Osteoblast (primary cell): ENCODE measurements at regions not wholly inside any gene's neighbourhood (a gene's known extent, or its start where the extent isn't known, plus 50 kb on each side); places are given as distances from the start of the nearest gene placed in this dataset.
A peak's percentile ranks its signal among the peaks of the same experiment; 100 is the strongest.

ENCODE experiments used
- DNase-seq: peaks from one replicate; pipeline ENCODE4 v3.0.0; 2011; ENCODE audit warnings: low spot score, mixed read lengths; ENCODE audit not compliant: insufficient read length; ENCODE audit errors: missing footprints
- H2AFZ ChIP-seq: 2 replicates; pipeline ENCODE4 v1.6.0; 2011; ENCODE audit warnings: mild to moderate bottlenecking, low read length
- H3K27ac ChIP-seq: 2 replicates; pipeline ENCODE4 v1.5.1; 2011; ENCODE audit warnings: mild to moderate bottlenecking, low read depth, low read length, moderate library complexity
- H3K27me3 ChIP-seq: 2 replicates; pipeline ENCODE4 v1.6.0; 2012; ENCODE audit warnings: mild to moderate bottlenecking, control low read depth, inconsistent platforms, low read length, moderate library complexity; ENCODE audit not compliant: insufficient read depth
- H3K36me3 ChIP-seq: 2 replicates; pipeline ENCODE4 v1.5.1; 2011; ENCODE audit warnings: mild to moderate bottlenecking, low read length, control low read depth, moderate library complexity; ENCODE audit not compliant: insufficient read depth
- H3K4me1 ChIP-seq: 2 replicates; pipeline ENCODE4 v1.5.1; 2011; ENCODE audit warnings: mild to moderate bottlenecking, low read length, control low read depth, moderate library complexity; ENCODE audit not compliant: insufficient read depth
- H3K4me2 ChIP-seq: 2 replicates; pipeline ENCODE4 v1.6.0; 2011; ENCODE audit warnings: mild to moderate bottlenecking, low read length; ENCODE audit not compliant: insufficient read depth
- H3K4me3 ChIP-seq: fragments of 200-600 bp; sonication (generic); 3 replicates; pipeline ENCODE4 v1.5.1; 2012; ENCODE audit warnings: mild to moderate bottlenecking, low read length, inconsistent platforms; ENCODE audit not compliant: insufficient read depth
- H3K79me2 ChIP-seq: 2 replicates; pipeline ENCODE4 v1.6.0; 2012; ENCODE audit warnings: mild to moderate bottlenecking, low read length, control low read depth, inconsistent platforms; ENCODE audit not compliant: insufficient read depth
- H3K9me3 ChIP-seq: 2 replicates; pipeline ENCODE4 v1.5.1; 2011; ENCODE audit warnings: low read depth, low read length, control low read depth
- H4K20me1 ChIP-seq: 2 replicates; pipeline ENCODE4 v1.6.0; 2012; ENCODE audit warnings: mild to moderate bottlenecking, low read length, control low read depth; ENCODE audit not compliant: insufficient read depth
- CTCF ChIP-seq: IDR thresholded peaks from 2 replicates; pipeline ENCODE4 v1.5.1; 2011; ENCODE audit warnings: mild to moderate bottlenecking, low read depth, low read length, moderate library complexity; ENCODE audit errors: extremely low read depth

GRCh38 chr6:21800948-21801438, 207.4 kb downstream of the SOX4 start:
- Histone ChIP-seq H3K79me2 (no peaks in the 10 kb centered on the region), H3K4me3 (no peak overlapping the region), H3K9me3 (no peaks in the 10 kb centered on the region), H4K20me1 (no peaks in the 10 kb centered on the region), H3K36me3 (no peaks in the 10 kb centered on the region), H3K4me2 (no peak overlapping the region), H3K27me3 (no peaks in the 10 kb centered on the region), H3K4me1 (no peaks in the 10 kb centered on the region), H3K27ac (no peak overlapping the region), H2AFZ (no peak overlapping the region)
- no peak for TF ChIP-seq CTCF
- peak; percentile 79 for DNase-seq

DNA sequence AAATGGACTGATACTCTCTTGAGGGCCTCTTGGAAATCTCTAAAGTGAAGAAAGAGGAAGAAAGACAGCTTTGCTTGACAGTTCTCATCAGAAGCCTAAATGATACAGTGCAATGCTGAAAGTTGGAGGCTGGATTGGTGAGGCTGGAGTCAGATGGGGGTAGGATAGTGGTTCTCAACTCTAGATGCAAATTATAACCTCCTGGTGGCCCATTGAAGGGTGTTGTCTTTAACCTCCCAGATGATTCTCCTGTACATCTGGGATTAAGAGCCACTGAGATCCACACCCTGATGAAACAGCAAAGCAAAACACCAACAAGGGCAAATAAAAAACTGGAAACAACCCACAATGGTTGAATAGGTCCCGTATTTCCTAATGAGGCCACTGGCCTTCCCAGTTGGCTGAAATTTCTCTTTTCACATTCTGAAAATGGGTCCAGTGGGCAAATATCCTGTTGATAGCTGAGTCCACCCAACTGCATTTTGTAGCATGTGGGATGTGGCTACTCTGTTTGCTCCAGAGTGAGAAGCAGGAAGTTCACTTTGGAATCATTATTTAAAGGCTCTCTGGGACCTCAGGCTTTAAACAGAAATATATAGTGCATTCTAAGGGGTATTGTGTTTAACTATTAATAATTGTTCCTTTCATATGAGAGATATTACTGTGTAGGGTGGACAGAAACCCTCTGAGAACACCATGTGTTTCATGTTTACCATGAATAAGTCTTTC, 208.1 kb downstream of the SOX4 start:
- DNase-seq: no peak
- no peak overlapping the region for H3K4me2 ChIP-seq
- H2AFZ ChIP-seq: no peak overlapping the region

DNA sequence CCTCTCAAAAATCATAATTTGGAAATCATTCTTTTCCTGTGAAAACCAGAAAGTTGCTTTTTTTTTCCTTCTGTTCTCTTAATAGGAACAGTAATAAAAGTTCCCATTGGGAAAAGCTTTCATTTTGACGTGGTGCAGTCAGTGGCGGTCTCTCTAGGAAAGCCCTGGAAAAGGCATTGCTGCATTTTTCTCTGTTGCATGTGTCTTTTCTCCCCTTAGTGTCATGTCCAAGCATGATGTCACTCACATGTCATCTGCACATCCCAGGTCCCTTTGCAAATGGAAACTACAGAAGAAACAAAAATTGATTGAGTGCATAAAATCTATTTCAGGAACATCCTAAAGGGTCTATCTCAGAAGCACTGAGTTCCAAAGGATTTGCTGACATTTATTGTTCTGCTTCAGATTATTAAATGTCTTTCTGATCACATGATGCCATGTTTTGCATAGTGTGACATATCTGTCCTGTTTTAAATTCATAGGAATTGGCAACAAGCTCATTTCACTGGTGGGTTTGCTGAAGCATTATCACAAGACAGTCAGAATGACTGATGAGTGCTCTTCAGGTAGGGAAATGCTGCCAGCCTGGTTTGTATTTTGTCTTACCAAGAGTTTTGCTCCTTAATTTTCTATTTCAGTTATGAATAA, 208.7 kb downstream of the SOX4 start:
- DNase-seq: no peak

More for the DNA sequence above, 208.1 kb downstream of the SOX4 start:
- H3K79me2 ChIP-seq: no peaks in the 10 kb centered on the region
- no peaks in the 10 kb centered on the region for H3K4me1 ChIP-seq
- H3K4me3 ChIP-seq: no peak overlapping the region
- no peaks in the 10 kb centered on the region for H3K36me3 ChIP-seq
- H3K9me3 ChIP-seq: no peaks in the 10 kb centered on the region
- no peak overlapping the region for H3K27ac ChIP-seq
- H3K27me3 ChIP-seq: no peaks in the 10 kb centered on the region
- no peaks in the 10 kb centered on the region for H4K20me1 ChIP-seq
- TF ChIP-seq CTCF: no peak

More for the DNA sequence above, 208.7 kb downstream of the SOX4 start:
- Histone ChIP-seq H3K4me1 (no peaks in the 10 kb centered on the region), H3K36me3 (no peaks in the 10 kb centered on the region), H3K27me3 (no peaks in the 10 kb centered on the region), H4K20me1 (no peaks in the 10 kb centered on the region), H3K4me2 (no peak overlapping the region), H3K79me2 (no peaks in the 10 kb centered on the region), H3K27ac (no peak overlapping the region), H3K9me3 (no peaks in the 10 kb centered on the region), H3K4me3 (no peak overlapping the region), H2AFZ (no peak overlapping the region)
- TF ChIP-seq CTCF: no peak
